ENCODE measurements at regions not wholly inside any gene's neighbourhood (a gene's known extent, or its start where the extent isn't known, plus 50 kb on each side); places are given as distances from the start of the nearest gene placed in this dataset.

DNA sequence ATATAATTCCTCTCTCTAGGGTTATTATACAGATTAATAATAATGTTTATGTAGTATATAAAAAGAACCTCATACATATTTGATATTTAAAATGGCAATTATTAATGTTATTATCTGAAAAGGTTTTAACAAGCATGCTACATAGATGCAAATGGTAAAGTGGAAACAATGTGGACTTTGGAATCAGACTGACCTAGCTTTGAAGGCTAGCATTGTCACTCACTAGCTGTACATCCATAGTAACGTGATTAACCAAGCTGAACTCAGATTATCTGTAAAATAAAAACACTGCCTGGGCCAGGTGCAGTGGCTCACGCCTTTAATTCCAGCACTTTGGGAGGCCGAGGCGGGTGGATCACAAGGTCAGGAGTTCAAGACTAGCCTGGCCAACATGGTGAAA is 233.7 kb upstream of the SPRY1 start:
- no peak for TF ChIP-seq POLR2A (IDR thresholded peaks at IDR 0.05)
- TF ChIP-seq, protein P1, sequence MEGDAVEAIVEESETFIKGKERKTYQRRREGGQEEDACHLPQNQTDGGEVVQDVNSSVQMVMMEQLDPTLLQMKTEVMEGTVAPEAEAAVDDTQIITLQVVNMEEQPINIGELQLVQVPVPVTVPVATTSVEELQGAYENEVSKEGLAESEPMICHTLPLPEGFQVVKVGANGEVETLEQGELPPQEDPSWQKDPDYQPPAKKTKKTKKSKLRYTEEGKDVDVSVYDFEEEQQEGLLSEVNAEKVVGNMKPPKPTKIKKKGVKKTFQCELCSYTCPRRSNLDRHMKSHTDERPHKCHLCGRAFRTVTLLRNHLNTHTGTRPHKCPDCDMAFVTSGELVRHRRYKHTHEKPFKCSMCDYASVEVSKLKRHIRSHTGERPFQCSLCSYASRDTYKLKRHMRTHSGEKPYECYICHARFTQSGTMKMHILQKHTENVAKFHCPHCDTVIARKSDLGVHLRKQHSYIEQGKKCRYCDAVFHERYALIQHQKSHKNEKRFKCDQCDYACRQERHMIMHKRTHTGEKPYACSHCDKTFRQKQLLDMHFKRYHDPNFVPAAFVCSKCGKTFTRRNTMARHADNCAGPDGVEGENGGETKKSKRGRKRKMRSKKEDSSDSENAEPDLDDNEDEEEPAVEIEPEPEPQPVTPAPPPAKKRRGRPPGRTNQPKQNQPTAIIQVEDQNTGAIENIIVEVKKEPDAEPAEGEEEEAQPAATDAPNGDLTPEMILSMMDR (IDR thresholded peaks at IDR 0.05), result no peak
